Pulmonary artery endothelial cell (primary cell): ENCODE measurements at regions not wholly inside any gene's neighbourhood (a gene's known extent, or its start where the extent isn't known, plus 50 kb on each side); places are given as distances from the start of the nearest gene placed in this dataset.
A peak's percentile ranks its signal among the peaks of the same experiment; 100 is the strongest.

Source experiments
- DNase-seq: peaks from one replicate; pipeline ENCODE4 v3.0.0-alpha.2; 2011; ENCODE audit warnings: low read depth, low spot score

- no peak for DNase-seq
Observed at GRCh38 chr4:130147641-130148040, 1051.7 kb downstream of the C4orf33 start.

GRCh38 chr4:130154901-130155300 lies 1058.9 kb downstream of the C4orf33 start:
- no peak for DNase-seq

GRCh38 chr4:130163701-130164100 lies 1067.7 kb downstream of the C4orf33 start:
- DNase-seq = no peak

- no peak for DNase-seq
Observed at GRCh38 chr4:130165381-130165780, 1069.4 kb downstream of the C4orf33 start.

- no peak for DNase-seq
Observed at GRCh38 chr4:130172156-130172555, 1076.2 kb downstream of the C4orf33 start.

- DNase-seq = no peak
Observed at GRCh38 chr4:130178106-130178505, 1082.2 kb downstream of the C4orf33 start.

GRCh38 chr4:130183096-130183495 lies 1087.1 kb downstream of the C4orf33 start:
- DNase-seq = no peak

- no peak for DNase-seq
Observed at GRCh38 chr4:130183766-130184165, 1087.8 kb downstream of the C4orf33 start.

GRCh38 chr4:130185123-130185522 lies 1089.2 kb downstream of the C4orf33 start:
- no peak for DNase-seq

GRCh38 chr4:130186931-130187330 lies 1091.0 kb downstream of the C4orf33 start:
- DNase-seq = no peak

GRCh38 chr4:130187587-130187986 lies 1091.6 kb downstream of the C4orf33 start:
- no peak for DNase-seq

- DNase-seq = no peak
Observed at GRCh38 chr4:130192787-130193186, 1096.8 kb downstream of the C4orf33 start.

GRCh38 chr4:130197946-130198345 lies 1102.0 kb downstream of the C4orf33 start:
- no peak for DNase-seq

- no peak for DNase-seq
Observed at GRCh38 chr4:130203571-130203970, 1107.6 kb downstream of the C4orf33 start.

GRCh38 chr4:130210864-130211263 lies 1114.9 kb downstream of the C4orf33 start:
- DNase-seq = no peak

GRCh38 chr4:130214268-130214667 lies 1118.3 kb downstream of the C4orf33 start:
- DNase-seq = no peak

- no peak for DNase-seq
Observed at GRCh38 chr4:130233377-130234047, 1137.6 kb downstream of the C4orf33 start.

- DNase-seq = no peak
Observed at GRCh38 chr4:130238121-130238520, 1142.2 kb downstream of the C4orf33 start.

- no peak for DNase-seq
Observed at GRCh38 chr4:130249002-130249401, 1153.0 kb downstream of the C4orf33 start.

GRCh38 chr4:130257271-130257670 lies 1161.3 kb downstream of the C4orf33 start:
- peak; percentile 2 for DNase-seq

GRCh38 chr4:130266814-130267213 lies 1170.9 kb downstream of the C4orf33 start:
- no peak for DNase-seq

GRCh38 chr4:130288576-130288975 lies 1192.6 kb downstream of the C4orf33 start:
- no peak for DNase-seq

GRCh38 chr4:130293692-130294091 lies 1197.7 kb downstream of the C4orf33 start:
- DNase-seq = no peak

GRCh38 chr4:130296448-130296847 lies 1200.5 kb downstream of the C4orf33 start:
- DNase-seq = no peak
